ENCODE measurements at regions not wholly inside any gene's neighbourhood (a gene's known extent, or its start where the extent isn't known, plus 50 kb on each side); places are given as distances from the start of the nearest gene placed in this dataset.

GRCh38 chr2:146240391-146240790, 1604.4 kb upstream of the ACVR2A start:
- DNase-seq: no peak

- no peak for DNase-seq
These were observed 1605.3 kb upstream of the ACVR2A start for GRCh38 chr2:146239392-146240135.

DNA sequence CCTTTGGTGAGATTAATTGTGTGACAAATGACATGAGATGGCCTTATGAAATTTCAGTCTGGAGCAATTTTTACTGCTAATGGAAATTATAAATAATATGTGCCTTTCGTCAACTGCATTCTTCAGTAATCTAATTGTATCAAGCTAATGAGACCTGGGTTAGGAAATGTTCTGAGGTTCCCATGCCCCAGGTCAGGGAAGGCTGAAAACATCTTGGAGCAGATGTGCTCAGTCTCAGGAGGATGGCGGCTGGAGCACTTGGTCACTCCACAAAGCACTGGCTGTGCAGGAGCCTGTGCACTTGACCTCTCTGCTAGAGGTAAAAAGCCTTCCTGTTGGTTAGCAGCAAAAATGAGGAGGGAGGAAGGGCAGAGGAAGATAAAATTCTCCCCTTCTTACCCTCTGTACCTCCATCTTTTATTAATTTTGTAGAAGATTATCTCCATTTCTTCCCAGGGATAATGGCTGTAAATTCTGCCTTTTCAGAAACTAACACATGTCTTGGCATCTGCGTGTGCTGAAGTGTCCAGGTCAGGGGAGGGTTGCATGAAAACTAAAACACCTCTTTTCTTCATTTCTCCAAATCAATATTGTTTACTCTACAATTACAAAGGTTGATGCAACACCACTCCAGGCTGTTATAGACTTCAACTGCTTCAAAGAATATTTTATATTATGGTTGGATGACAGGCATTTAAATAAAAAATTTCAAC, 1606.4 kb upstream of the ACVR2A start:
- no peak for DNase-seq

DNA sequence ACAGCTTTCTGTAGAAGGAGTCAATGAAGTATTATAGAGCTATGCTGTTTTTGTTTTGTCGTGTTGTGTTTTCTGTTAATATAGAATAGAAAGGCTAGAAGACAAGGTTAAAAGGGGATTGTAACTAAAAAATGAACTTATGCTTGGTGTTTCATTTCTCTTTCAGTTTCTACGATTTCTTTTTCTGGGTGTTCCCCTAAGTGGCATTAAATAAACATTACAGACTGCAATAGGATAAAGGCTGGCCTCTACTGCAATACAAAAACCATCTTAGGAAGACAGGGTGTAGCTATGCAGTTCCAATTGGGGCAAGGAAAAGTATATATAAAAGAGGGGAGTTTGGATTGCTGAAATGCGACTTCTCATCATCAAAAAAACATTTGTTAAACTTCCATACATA, 1609.7 kb upstream of the ACVR2A start:
- DNase-seq: no peak

DNA sequence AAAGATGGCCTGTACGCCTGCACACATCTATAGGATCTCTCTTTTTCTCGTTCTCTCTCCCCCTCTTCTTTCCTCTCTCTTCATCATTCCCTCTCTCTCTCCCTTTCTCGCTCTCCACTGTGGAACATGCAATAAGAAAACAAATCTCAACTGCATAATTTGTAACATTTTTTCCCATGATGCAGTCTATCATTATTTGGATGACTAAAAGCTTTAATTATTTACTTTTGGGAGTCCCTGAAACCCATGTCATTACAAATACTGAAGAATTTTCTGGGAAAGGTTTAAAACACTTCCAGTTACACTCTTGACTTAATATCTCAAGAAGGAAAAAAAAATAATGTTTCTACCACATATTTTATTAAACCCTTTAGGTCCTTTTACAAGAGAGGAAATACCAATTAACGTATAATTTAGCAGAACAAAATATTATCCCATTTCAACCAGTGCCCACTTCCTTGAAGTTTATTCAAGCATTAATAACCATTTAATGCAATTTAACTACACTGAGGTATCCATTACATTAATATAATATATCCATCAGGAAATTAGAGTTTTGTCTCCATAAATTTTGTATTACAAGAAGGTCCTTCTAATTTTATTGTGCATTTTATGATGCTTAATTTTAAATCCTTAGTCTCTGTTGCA, 1615.2 kb upstream of the ACVR2A start:
- DNase-seq: no peak

DNA sequence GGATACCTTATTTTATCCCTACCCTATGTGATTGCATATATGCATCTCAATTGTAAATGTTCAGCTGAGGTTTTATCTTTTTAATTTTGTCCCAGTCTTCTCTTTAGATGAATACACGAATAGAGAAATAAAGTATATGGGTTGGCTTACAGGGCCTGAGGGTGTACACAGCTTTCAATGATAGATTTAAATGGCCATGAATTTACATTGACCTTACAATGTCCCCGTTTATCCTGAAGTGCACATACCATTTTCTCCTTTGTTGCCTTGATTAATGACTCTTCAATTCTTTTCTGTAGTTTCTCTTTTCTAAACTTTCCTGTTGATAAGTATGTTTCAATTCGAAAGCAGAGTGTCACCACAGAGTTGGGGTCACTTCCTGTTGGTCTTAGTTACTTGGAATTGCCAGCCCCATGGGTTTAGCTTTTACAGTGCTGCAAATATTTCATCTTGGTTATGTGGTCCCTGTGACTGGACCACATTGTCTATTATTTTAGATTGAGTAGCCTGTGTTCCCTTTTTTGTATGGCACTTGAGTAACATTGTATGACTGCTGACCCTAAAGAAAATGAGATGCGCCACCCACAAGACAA, 1616.3 kb upstream of the ACVR2A start:
- peak; percentile 100 for DNase-seq

GRCh38 chr2:146228020-146228393, 1616.8 kb upstream of the ACVR2A start:
- no peak for DNase-seq

GRCh38 chr2:146227152-146228019, 1617.4 kb upstream of the ACVR2A start:
- DNase-seq: peak; percentile 42

- DNase-seq: no peak
These were observed 1618.8 kb upstream of the ACVR2A start for GRCh38 chr2:146226077-146226476.

DNA sequence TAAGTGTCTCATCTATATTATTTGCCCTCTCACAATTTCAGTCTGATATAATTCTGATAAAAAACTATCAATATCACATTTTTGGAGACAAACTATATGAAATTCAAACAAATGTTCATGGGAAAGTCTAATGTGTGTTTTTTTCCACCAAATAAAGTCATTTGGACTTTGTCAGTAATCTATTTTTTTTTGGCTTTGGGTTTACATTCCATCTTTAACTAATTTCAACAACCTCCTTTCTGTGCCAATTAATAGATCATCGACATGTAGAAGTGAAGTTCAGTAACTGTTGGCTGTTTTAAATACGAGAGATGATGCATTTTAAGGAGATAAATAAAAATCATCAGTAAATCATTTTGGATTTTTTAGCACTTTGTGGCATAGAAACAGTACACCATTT, 1623.0 kb upstream of the ACVR2A start:
- DNase-seq: no peak

- DNase-seq: no peak
These were observed 1623.9 kb upstream of the ACVR2A start for GRCh38 chr2:146220957-146221356.

GRCh38 chr2:146214394-146214929, 1630.4 kb upstream of the ACVR2A start:
- DNase-seq: no peak

DNA sequence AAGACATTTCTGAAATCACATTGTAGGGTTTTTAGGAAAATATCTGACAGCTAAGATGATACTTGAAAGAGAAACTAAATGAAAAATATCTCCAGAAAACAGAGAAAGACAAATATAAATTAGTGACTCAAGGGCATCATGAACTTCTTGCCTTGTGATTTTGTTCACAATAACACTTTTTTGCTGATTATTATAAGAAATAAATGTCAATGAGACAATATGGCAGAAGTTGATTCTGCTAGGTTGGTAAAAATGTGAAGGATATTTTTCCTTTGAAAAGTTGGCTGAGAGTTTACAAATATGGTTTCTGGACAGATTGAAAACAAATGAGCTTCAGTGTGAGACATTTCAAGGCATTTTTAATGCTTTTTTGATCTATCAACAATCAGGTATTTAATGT, 1631.2 kb upstream of the ACVR2A start:
- no peak for DNase-seq

- no peak for DNase-seq
These were observed 1632.2 kb upstream of the ACVR2A start for GRCh38 chr2:146212602-146213001.

- peak; percentile 98 for DNase-seq
These were observed 1635.0 kb upstream of the ACVR2A start for GRCh38 chr2:146209842-146210275.

GRCh38 chr2:146207901-146208300, 1636.9 kb upstream of the ACVR2A start:
- no peak for DNase-seq

- DNase-seq: no peak
These were observed 1637.4 kb upstream of the ACVR2A start for GRCh38 chr2:146207417-146207816.

GRCh38 chr2:146203064-146203624, 1641.7 kb upstream of the ACVR2A start:
- no peak for DNase-seq

DNA sequence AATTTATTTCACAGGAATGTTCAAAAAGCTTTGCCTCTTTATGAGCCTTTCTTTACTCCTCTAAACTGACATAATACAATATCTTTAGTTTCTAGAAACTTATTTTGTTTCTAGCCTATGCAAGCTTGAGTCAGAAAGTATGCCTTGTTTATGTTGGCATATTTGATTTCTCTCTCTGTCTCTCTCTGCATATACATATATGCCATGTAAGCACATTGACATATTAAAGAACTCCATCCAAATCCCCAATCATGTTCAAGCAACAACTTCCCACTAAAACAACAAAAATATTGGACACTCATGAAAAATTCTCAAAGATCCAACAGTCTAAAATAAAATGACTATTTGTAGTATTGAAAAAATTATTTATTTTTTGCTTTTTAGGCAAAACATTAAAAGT, 1651.2 kb upstream of the ACVR2A start:
- DNase-seq: no peak

DNA sequence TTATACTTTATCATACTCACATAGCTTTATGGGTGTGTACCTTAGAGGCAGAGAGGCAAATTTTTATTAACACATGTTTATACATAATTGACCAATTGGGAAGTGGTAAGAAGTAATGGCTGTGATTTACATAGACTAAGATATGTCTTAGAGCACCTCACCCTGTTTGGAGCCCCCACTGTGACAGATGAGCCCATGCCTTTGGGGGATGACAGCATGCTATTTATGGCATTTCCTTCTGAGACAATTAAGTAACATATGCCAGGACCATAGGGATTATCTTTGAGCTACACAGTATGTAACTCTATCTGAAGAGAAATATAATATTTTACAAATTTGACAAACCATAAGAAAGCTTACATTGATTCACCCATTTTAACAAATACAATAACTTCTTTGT, 1655.3 kb upstream of the ACVR2A start:
- no peak for DNase-seq

DNA sequence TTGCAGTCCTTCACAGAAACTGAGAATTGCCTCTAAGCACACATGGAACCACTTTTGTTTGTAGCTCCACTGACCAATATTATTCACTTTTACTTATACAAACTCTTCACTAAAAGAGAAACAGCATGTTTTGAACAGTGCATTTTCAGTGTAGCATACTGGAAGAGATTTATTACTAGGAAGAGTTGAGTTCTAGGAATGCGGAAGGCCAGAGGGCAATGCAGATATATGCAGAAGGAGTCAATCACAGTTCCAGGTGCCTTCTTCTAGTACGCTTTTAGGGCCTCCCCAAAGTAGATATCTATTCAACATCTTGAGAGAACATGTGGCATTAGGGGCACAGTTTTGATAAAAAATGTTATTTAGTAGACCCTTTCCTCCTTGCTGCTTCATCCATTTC, 1654.0 kb upstream of the ZEB2 start:
- DNase-seq: no peak

DNA sequence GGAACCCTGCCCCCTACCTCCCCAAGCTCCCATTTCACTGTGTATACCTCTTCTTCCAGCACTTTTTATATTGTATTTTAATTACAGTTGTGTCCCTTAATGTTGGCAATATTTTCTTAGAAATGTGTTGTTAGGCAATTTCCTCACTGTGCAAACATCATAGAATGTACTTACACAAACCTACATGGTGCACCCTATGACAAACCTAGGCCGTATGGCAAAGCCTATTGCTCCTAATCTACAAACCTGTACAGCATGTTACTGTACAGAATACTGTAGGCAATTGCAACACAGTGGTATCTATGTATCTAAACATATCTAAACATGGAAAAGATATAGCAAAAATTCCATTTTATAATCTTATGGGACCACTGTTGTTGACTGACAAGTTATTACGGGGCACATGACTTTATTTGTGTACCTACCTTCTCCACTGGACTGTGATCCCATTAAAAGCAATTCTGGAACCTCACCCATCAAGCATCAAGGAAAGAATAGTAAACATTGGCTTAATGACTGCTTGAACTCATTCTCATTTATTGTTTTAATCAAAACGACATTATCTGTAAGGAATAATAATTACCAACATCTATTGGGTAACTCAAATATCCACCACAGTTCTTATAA, 1641.5 kb upstream of the ZEB2 start:
- DNase-seq: no peak
